Activated T-cell treated with anti-CD3 and anti-CD28 coated beads for 1 hour (primary cell): ENCODE measurements at regions not wholly inside any gene's neighbourhood (a gene's known extent, or its start where the extent isn't known, plus 50 kb on each side); places are given as distances from the start of the nearest gene placed in this dataset.
"Not testable (repeated sequence)": the region's sequence is repeated elsewhere in the genome, so short reads cannot be mapped to it uniquely, and the experiment has no call there.

Experiments used
- DNase-seq: peaks from one replicate; pipeline ENCODE4 v3.0.0-alpha.2; 2020; ENCODE audit warnings: low read depth

- DNase-seq, result no peak
These were observed 665.4 kb downstream of the EPM2A start for GRCh38 chr6:145069966-145070365.

GRCh38 chr6:145070791-145071190, 664.5 kb downstream of the EPM2A start:
- no peak for DNase-seq

- DNase-seq, result no peak
These were observed 663.5 kb downstream of the EPM2A start for GRCh38 chr6:145071836-145072235.

GRCh38 chr6:145073811-145074210, 661.5 kb downstream of the EPM2A start:
- DNase-seq, result no peak

GRCh38 chr6:145074805-145075204, 660.5 kb downstream of the EPM2A start:
- no peak for DNase-seq

GRCh38 chr6:145075425-145075824, 659.9 kb downstream of the EPM2A start:
- no peak for DNase-seq

- DNase-seq, result no peak
These were observed 659.0 kb downstream of the EPM2A start for GRCh38 chr6:145076115-145076841.

GRCh38 chr6:145077382-145077781, 657.9 kb downstream of the EPM2A start:
- DNase-seq, result no peak

- DNase-seq, result no peak
These were observed 654.7 kb downstream of the EPM2A start for GRCh38 chr6:145080651-145081050.

GRCh38 chr6:145081677-145082076, 653.6 kb downstream of the EPM2A start:
- DNase-seq, result no peak

GRCh38 chr6:145082359-145082758, 653.0 kb downstream of the EPM2A start:
- DNase-seq, result no peak

GRCh38 chr6:145086197-145086596, 649.1 kb downstream of the EPM2A start:
- no peak for DNase-seq

- no peak for DNase-seq
These were observed 648.3 kb downstream of the EPM2A start for GRCh38 chr6:145087034-145087433.

- DNase-seq, result no peak
These were observed 644.3 kb downstream of the EPM2A start for GRCh38 chr6:145090801-145091585.

- no peak for DNase-seq
These were observed 643.7 kb downstream of the EPM2A start for GRCh38 chr6:145091586-145092142.

- no peak for DNase-seq
These were observed 642.8 kb downstream of the EPM2A start for GRCh38 chr6:145092554-145092953.

- no peak for DNase-seq
These were observed 642.1 kb downstream of the EPM2A start for GRCh38 chr6:145093226-145093625.

GRCh38 chr6:145096846-145097245, 638.5 kb downstream of the EPM2A start:
- DNase-seq, result no peak

- not testable (repeated sequence) for DNase-seq
These were observed 637.2 kb downstream of the EPM2A start for GRCh38 chr6:145098127-145098526.

- DNase-seq, result no peak
These were observed 635.6 kb downstream of the EPM2A start for GRCh38 chr6:145099713-145100112.

GRCh38 chr6:145110109-145110508, 625.2 kb downstream of the EPM2A start:
- DNase-seq, result no peak

- not testable (repeated sequence) for DNase-seq
These were observed 623.9 kb downstream of the EPM2A start for GRCh38 chr6:145111407-145111806.

- no peak for DNase-seq
These were observed 622.6 kb downstream of the EPM2A start for GRCh38 chr6:145112711-145113148.
